ENCODE measurements at regions not wholly inside any gene's neighbourhood (a gene's known extent, or its start where the extent isn't known, plus 50 kb on each side); places are given as distances from the start of the nearest gene placed in this dataset.

DNA sequence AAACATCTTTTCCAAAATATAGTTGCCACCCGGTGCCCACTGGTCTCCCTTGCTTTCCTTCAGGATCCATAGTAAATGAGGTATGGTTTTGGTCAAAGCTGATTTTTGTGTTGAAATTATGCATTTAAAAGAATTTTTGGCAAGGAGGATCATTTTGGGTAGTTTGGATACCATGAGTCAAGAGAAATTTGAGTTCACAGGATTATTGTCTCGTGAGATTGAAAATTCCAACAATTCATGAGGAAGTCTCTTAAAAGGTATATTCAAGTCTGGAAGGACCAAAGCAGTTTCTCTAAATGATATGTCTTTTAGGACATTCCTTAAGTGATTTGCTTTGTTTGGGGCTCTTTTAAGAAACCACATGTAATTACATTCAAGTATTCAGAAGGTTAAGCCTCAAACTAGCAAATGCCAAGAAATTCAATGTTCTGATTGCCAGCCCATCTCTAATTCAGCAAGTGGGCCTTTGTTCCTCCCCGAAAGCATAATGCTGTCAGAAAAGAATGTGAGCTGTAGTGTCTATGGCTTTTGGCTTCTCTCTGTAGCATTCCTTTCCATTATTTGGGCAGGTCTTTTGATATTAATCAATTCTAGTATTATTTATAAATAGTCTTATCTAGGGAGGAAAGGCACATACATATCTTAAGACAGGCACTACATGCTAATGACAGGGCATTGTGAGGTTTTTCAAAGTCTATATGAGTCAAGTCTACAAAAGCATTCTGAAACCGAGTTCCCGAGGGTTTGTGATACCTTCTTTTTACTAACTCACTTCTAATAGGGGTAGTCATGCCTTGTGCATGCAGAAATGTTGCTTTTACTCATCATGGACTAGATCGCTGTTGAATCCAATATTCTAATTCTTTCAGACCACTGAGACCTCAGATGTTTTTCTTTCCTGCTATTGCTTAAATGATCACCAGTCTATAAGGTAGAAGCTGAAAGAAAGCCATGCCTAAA, 453.9 kb downstream of the ENC1 start:
- TF ChIP-seq ZFP3 (tag by site-specific recombination; IDR thresholded peaks at IDR 0.05; ENCODE audit: low read depth) (no peak), BCL11A (tag by site-specific recombination; IDR thresholded peaks at IDR 0.05; ENCODE audit: low read depth) (no peak)

All from HEK293 (cell line).